DOHH2 (cell line): ENCODE measurements at regions not wholly inside any gene's neighbourhood (a gene's known extent, or its start where the extent isn't known, plus 50 kb on each side); places are given as distances from the start of the nearest gene placed in this dataset.
"Not testable (repeated sequence)": the region's sequence is repeated elsewhere in the genome, so short reads cannot be mapped to it uniquely, and the experiment has no call there.

Experiments used
- H3F3A ChIP-seq: fragments of 200-600 bp; sonication (generic), shearing (Covaris generic); 2 replicates; pipeline ENCODE4 v1.6.0; 2016; ENCODE audit warnings: antibody characterized with exemption, mild to moderate bottlenecking; ENCODE audit not compliant: control insufficient read depth, insufficient read depth
- H3K27ac ChIP-seq: fragments of 200-600 bp; sonication (generic); 2 replicates; pipeline ENCODE4 v1.5.1; 2014; ENCODE audit warnings: low read depth, mild to moderate bottlenecking, low read length, moderate library complexity
- H3K27me3 ChIP-seq: fragments of 200-600 bp; sonication (generic); 2 replicates; pipeline ENCODE4 v1.6.1; 2014; ENCODE audit warnings: mild to moderate bottlenecking, low read length, mixed read lengths; ENCODE audit not compliant: control insufficient read depth
- H3K36me3 ChIP-seq: fragments of 200-600 bp; sonication (generic); 2 replicates; pipeline ENCODE4 v1.6.1; 2014; ENCODE audit warnings: mild to moderate bottlenecking, low read length, moderate library complexity, mixed read lengths; ENCODE audit not compliant: control insufficient read depth
- H3K4me1 ChIP-seq: fragments of 200-600 bp; sonication (generic); 2 replicates; pipeline ENCODE4 v1.6.1; 2014; ENCODE audit warnings: mild to moderate bottlenecking, low read length, mixed read lengths; ENCODE audit not compliant: control insufficient read depth
- H3K4me2 ChIP-seq: fragments of 200-600 bp; sonication (generic); 2 replicates; pipeline ENCODE4 v1.6.0; 2014; ENCODE audit warnings: mild to moderate bottlenecking, low read length, moderate library complexity
- H3K4me3 ChIP-seq: fragments of 200-600 bp; sonication (generic); 2 replicates; pipeline ENCODE4 v1.5.1; 2014; ENCODE audit warnings: mild to moderate bottlenecking, low read length, mixed read lengths
- H3K79me2 ChIP-seq: fragments of 200-600 bp; sonication (generic); 2 replicates; pipeline ENCODE4 v1.6.1; 2014; ENCODE audit warnings: mild to moderate bottlenecking, low read length, mixed read lengths; ENCODE audit not compliant: control insufficient read depth
- H3K9me2 ChIP-seq: fragments of 200-600 bp; sonication (generic); replicated peaks from 2 replicates; pipeline ENCODE4 v1.6.1; 2014; ENCODE audit warnings: mild to moderate bottlenecking, low read length, mixed read lengths; ENCODE audit not compliant: control insufficient read depth
- H3K9me3 ChIP-seq: fragments of 200-600 bp; sonication (generic); 2 replicates; pipeline ENCODE4 v1.6.1; 2014; ENCODE audit warnings: antibody characterized with exemption, low read length, mixed read lengths; ENCODE audit not compliant: control insufficient read depth, insufficient read depth
- H4K20me1 ChIP-seq: fragments of 200-600 bp; sonication (generic); 2 replicates; pipeline ENCODE4 v1.6.0; 2014; ENCODE audit warnings: low read depth, mild to moderate bottlenecking, antibody characterized with exemption, low read length, moderate library complexity; ENCODE audit not compliant: control insufficient read depth, insufficient read depth

DNA sequence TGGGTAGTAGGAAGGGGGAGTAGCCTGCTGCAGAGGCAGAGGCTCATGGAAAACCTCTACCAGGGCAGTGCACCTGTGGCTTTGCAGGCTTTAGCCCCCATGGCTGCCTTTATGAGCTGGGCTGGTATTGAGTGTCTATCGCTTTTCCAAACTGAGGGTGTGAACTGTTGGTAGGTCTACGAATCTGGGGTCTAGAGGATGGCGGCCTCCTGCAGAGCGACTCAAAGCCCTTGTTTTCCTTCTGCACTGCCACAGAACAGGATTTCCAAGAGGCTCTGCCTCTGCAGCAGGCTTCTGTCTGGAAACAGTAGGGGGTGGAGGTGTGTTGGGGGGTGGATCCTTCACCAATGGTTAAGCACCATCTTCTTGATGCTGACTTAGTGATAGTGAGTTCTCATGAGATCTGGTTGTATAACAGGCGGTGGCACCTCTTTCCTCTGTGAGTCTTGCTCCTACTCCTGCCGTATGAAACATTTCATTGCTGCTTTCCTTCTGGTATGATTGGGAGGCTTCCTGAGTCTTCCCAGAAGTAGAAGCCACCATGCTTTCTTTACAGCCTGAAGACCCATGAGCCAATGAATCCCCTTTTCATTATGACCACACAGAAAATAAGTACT, 840.0 kb downstream of the FOXD4L5 start:
- not testable (repeated sequence) for H3K27me3 ChIP-seq, H4K20me1 ChIP-seq, H3K4me2 ChIP-seq, H3F3A ChIP-seq, H3K27ac ChIP-seq, H3K36me3 ChIP-seq, H3K9me3 ChIP-seq, H3K4me3 ChIP-seq, H3K4me1 ChIP-seq, H3K79me2 ChIP-seq, H3K9me2 ChIP-seq

DNA sequence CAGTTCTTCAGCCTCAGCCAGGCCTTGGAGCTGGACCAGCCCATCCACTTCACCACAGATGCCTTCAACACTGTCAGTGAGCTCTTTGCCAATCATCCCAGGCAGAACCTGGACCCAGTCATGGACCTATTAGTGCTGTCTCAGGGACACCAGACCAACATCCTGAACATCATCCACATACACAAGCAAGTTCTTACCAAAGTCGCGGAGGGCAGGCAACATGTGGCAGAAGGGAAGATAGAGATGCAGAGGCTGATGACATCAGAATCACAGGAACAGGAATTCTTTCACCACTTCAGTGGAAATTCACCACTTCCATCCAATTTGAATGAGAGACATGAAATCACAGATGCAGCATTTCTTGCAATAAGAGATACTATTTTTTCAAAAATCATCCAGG, 845.3 kb downstream of the FOXD4L5 start:
- H4K20me1 ChIP-seq, H3K9me3 ChIP-seq, H3F3A ChIP-seq, H3K9me2 ChIP-seq, H3K4me3 ChIP-seq, H3K4me2 ChIP-seq, H3K4me1 ChIP-seq, H3K79me2 ChIP-seq, H3K36me3 ChIP-seq, H3K27ac ChIP-seq, H3K27me3 ChIP-seq: not testable (repeated sequence)
